ENCODE measurements at regions not wholly inside any gene's neighbourhood (a gene's known extent, or its start where the extent isn't known, plus 50 kb on each side); places are given as distances from the start of the nearest gene placed in this dataset.

- TF ChIP-seq POLR2A (IDR thresholded peaks at IDR 0.05) (no peak), POLR2AphosphoS5 (IDR thresholded peaks at IDR 0.05) (no peak)
- TF ChIP-seq, protein P1, sequence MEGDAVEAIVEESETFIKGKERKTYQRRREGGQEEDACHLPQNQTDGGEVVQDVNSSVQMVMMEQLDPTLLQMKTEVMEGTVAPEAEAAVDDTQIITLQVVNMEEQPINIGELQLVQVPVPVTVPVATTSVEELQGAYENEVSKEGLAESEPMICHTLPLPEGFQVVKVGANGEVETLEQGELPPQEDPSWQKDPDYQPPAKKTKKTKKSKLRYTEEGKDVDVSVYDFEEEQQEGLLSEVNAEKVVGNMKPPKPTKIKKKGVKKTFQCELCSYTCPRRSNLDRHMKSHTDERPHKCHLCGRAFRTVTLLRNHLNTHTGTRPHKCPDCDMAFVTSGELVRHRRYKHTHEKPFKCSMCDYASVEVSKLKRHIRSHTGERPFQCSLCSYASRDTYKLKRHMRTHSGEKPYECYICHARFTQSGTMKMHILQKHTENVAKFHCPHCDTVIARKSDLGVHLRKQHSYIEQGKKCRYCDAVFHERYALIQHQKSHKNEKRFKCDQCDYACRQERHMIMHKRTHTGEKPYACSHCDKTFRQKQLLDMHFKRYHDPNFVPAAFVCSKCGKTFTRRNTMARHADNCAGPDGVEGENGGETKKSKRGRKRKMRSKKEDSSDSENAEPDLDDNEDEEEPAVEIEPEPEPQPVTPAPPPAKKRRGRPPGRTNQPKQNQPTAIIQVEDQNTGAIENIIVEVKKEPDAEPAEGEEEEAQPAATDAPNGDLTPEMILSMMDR (IDR thresholded peaks at IDR 0.05 in 8 of 11, conservative IDR thresholded peaks at IDR 0.05 in 3 of 11), result no peak
- WGBS, 5 donors, result 85 to 90% (median 87%) methylated on average over 15 of the region's 15 CpGs
- peak; percentile 71 for DNase-seq
- no peaks in the 10 kb centered on the region for H3K27me3 ChIP-seq (replicated peaks in 1 of 7)
- no peaks in the 10 kb centered on the region for H3K36me3 ChIP-seq
- peak overlapping the region in 4 of 8 donors; percentile 36 to 87 (median 80) for H3K27ac ChIP-seq
- peaks cover 0 to 21% (median 2%) of the 10 kb centered on the region in 6 donors for H3K4me1 ChIP-seq
- H3K9me3 ChIP-seq, result peaks cover 0 to 16% (median 11%) of the 10 kb centered on the region in 8 donors
- intact Hi-C loops (cut with DNase I; ENCODE audit: low total_unique reads), result no loop called here
- no peak overlapping the region for H3K4me3 ChIP-seq
Observed at GRCh38 chr11:62017878-62018655, 50.6 kb upstream of the FTH1 start.

Small RNAs in the stretch of these regions (small RNA-seq; reads per million reads assigned to genes)
- 0 to 0.06 (median 0) reads per million in 4 donors for gene AP003733.2

Data from spleen (tissue), 11 donors.